Kidney (tissue), 13 donors: ENCODE measurements at regions not wholly inside any gene's neighbourhood (a gene's known extent, or its start where the extent isn't known, plus 50 kb on each side); places are given as distances from the start of the nearest gene placed in this dataset.
A peak's percentile ranks its signal among the peaks of the same experiment; 100 is the strongest.

Experiments used
- DNase-seq, 5 donors: peaks; one replicate each; pipeline ENCODE4 v3.0.0-alpha.2; 2013 to 2020
- FAIRE-seq: peaks from 2 replicates; lab custom pipeline; 2012; peaks lifted over from hg19 to GRCh38; lab: Jason Lieb, UNC
- H3K27ac ChIP-seq, 2 donors: one replicate each; pipeline ENCODE4 v1.7.0; 2013; ENCODE audit warnings: low read depth in 2 of 2, low read length in 2 of 2, inconsistent platforms in 1 of 2
- H3K27me3 ChIP-seq: one replicate; pipeline ENCODE4 v1.7.1; 2013; ENCODE audit warnings: low read length, inconsistent platforms; ENCODE audit not compliant: control insufficient read depth, insufficient read depth
- H3K36me3 ChIP-seq, 3 donors: one replicate each; pipeline versions ENCODE4 v1.7.0 to v1.7.1; 2013; ENCODE audit warnings: low read length in 3 of 3, control low read depth in 1 of 3, inconsistent platforms in 1 of 3; ENCODE audit not compliant: insufficient read depth in 3 of 3, control insufficient read depth in 2 of 3
- H3K4me1 ChIP-seq, 3 donors: one replicate each; pipeline versions ENCODE4 v1.7.0 to v1.7.1; 2013; ENCODE audit warnings: low read length in 3 of 3, inconsistent platforms in 1 of 3, low read depth in 1 of 3; ENCODE audit not compliant: control insufficient read depth in 2 of 3, insufficient read depth in 2 of 3
- H3K4me3 ChIP-seq, 3 donors: one replicate each; pipeline versions ENCODE4 v1.7.0 to v1.8.1; 2013; ENCODE audit warnings: low read length in 3 of 3, control low read depth in 1 of 3, inconsistent platforms in 1 of 3
- H3K9ac ChIP-seq, 3 donors: one replicate each; pipeline versions ENCODE4 v1.7.0 to v1.7.1; 2013; ENCODE audit warnings: low read length in 3 of 3, control low read depth in 1 of 3, inconsistent platforms in 1 of 3
- H3K9me3 ChIP-seq, 3 donors: one replicate each; pipeline versions ENCODE4 v1.7.0 to v1.7.1; 2013; ENCODE audit warnings: low read length in 3 of 3, control low read depth in 1 of 3, inconsistent platforms in 1 of 3; ENCODE audit not compliant: control insufficient read depth in 2 of 3, insufficient read depth in 1 of 3
- CTCF ChIP-seq: IDR thresholded peaks from 3 replicates; pipeline ENCODE4 v1.5.1; 2012; ENCODE audit warnings: mild to moderate bottlenecking, moderate library complexity, borderline replicate concordance; ENCODE audit not compliant: insufficient read depth; ENCODE audit errors: extremely low read depth
- intact Hi-C: fragments of 100-400 bp; cut with DNase I; formaldehyde crosslinking; loops from one replicate; pipeline ENCODE4 v1.11.1; 2022
- donor health status: control.
- donor health status: control.
- donor health status: control.
- donor health status: control.
- donor health status: control.
- donor health status: DM: yes; HTN: yes; CAD: no.
- donor health status: Normal renal cell carcinoma (clear cell type).

- no peak for TF ChIP-seq CTCF
- H3K27ac ChIP-seq, result peak overlapping the region in 1 of 2 donors; percentile 48
- DNase-seq (peak in 2 of 5 donors; percentile 54 to 93), FAIRE-seq (no peak)
- H3K27me3 ChIP-seq, result no peaks in the 10 kb centered on the region
- peaks cover 0 to 13% (median 8%) of the 10 kb centered on the region in 3 donors for H3K4me1 ChIP-seq
- H3K9ac ChIP-seq, result peak overlapping the region in 1 of 3 donors; percentile 5
- H3K4me3 ChIP-seq, result no peak overlapping the region
- peaks cover 0 to 2% (median 0%) of the 10 kb centered on the region in 3 donors for H3K36me3 ChIP-seq
- intact Hi-C loops, result no loop called here
- H3K9me3 ChIP-seq, result peaks cover 0 to 2% (median 0%) of the 10 kb centered on the region in 3 donors
Observed at GRCh38 chr16:85514598-85515318, 98.4 kb upstream of the GSE1 start.

GRCh38 chr16:85515319-85515745 lies 97.8 kb upstream of the GSE1 start:
- DNase-seq (peak in 1 of 5 donors; percentile 86), FAIRE-seq (no peak)
- peaks cover 0 to 2% (median 0%) of the 10 kb centered on the region in 3 donors for H3K36me3 ChIP-seq
- no peak overlapping the region for H3K27ac ChIP-seq
- H3K27me3 ChIP-seq, result no peaks in the 10 kb centered on the region
- TF ChIP-seq CTCF, result no peak
- intact Hi-C loops, result no loop called here
- H3K9me3 ChIP-seq, result peaks cover 0 to 2% (median 0%) of the 10 kb centered on the region in 3 donors
- no peak overlapping the region for H3K4me3 ChIP-seq
- peaks cover 0 to 13% (median 8%) of the 10 kb centered on the region in 3 donors for H3K4me1 ChIP-seq
- H3K9ac ChIP-seq, result peak overlapping the region in 1 of 3 donors; percentile 5

GRCh38 chr16:85515830-85516397 lies 97.2 kb upstream of the GSE1 start:
- DNase-seq (peak in 1 of 5 donors; percentile 85), FAIRE-seq (no peak)
- no peak for TF ChIP-seq CTCF
- Histone ChIP-seq H3K27ac (peak overlapping the region in 1 of 2 donors; percentile 43), H3K9ac (peak overlapping the region in 1 of 3 donors; percentile 1), H3K9me3 (peaks cover 0 to 2% (median 0%) of the 10 kb centered on the region in 3 donors), H3K27me3 (no peaks in the 10 kb centered on the region), H3K36me3 (peaks cover 0 to 2% (median 0%) of the 10 kb centered on the region in 3 donors), H3K4me1 (peaks cover 0 to 13% (median 8%) of the 10 kb centered on the region in 3 donors), H3K4me3 (no peak overlapping the region)
- intact Hi-C loops, result no loop called here
